HPDE6-E6E7 (cell line): ENCODE measurements at regions not wholly inside any gene's neighbourhood (a gene's known extent, or its start where the extent isn't known, plus 50 kb on each side); places are given as distances from the start of the nearest gene placed in this dataset.
"Not testable (repeated sequence)": the region's sequence is repeated elsewhere in the genome, so short reads cannot be mapped to it uniquely, and the experiment has no call there.

Experiments used
- DNase-seq: peaks from one replicate; pipeline ENCODE4 v3.0.0; 2011; ENCODE audit warnings: missing footprints; ENCODE audit errors: extremely low spot score

GRCh38 chr1:168457296-168457695 lies 86.5 kb downstream of the XCL2 start:
- DNase-seq, result not testable (repeated sequence)

DNA sequence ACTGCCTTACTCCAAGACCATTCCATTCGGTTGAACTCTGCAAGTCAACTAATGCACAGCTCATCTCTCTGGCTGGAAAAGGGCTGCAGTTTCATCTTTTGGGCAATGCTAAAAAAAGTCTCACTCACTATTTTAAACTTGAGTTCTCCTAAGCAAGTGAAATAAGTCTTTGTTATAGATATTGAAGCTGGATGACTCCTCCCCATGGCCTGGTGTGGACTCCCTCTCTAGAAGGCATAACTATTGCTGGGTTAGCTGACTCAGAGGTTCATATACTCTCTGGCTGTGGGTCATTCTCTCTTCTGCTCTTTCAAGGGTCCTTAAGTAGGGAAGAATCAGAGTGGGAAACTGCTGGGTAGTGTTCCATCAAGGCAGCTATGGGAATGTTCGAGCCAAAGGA lies 88.0 kb downstream of the XCL2 start:
- no peak for DNase-seq

- DNase-seq, result no peak
These were observed 89.5 kb downstream of the XCL2 start for GRCh38 chr1:168454211-168454815.

DNA sequence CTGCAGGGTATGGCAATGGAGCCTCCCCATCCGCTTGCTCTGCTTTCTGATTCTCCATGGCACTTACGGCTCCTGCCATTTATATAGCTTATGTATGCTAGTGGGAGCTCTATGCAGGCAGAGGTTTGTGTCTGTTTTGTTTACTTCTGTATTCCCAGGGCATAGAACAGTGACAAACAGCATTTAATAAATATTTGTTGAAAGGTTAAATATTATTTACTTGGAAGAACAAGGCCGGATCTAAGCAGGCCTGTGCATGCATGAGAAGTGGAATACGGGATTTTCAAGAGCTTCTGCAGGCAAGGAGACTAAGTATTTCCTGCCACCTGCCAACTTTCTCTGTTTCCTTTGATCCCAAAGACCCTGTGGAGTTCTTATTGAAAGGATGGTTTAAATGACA lies 90.7 kb downstream of the XCL2 start:
- no peak for DNase-seq

- no peak for DNase-seq
These were observed 91.5 kb downstream of the XCL2 start for GRCh38 chr1:168452329-168452728.

DNA sequence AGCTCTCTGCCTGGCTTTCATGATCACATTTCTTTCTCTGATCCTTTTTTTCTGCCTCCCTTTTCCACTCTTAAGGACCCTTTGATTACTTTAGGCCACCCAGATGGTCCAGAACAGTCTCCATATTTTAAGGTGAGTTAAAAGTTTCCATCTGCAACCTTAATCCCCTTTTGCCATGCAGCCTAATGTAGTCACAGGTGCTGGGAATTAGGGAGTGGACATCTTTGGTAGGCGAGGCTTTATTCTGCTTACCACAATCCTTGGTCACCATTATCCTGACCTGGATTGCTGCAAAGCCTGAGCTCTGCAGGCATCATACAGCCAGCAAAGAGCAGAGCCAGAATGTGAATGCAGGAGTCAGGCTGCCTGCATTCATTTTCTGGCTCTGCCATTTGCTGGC lies 95.9 kb downstream of the XCL2 start:
- no peak for DNase-seq

DNA sequence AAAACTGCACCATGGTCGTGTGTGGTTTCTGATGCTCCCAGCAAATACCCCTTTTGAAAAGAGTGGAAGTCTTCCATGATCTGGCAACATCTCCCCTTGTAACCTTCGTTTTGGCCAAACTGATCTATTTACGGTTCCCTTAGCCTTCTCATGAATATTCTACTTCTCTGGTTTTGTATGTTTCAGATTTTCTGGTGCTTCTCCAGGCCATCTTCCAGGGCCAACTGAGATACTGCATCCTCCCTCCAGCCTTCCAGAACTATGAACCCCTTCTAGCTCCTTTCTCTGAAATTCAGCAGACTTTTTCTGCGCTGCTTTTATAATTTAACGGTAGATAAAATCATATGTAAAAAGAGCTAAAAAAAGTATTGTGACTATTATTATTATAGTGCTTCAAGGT lies 97.7 kb downstream of the XCL2 start:
- DNase-seq, result no peak

- DNase-seq, result no peak
These were observed 99.9 kb downstream of the XCL2 start for GRCh38 chr1:168443899-168444298.

GRCh38 chr1:168443356-168443755 lies 100.4 kb downstream of the XCL2 start:
- DNase-seq, result no peak

- no peak for DNase-seq
These were observed 100.9 kb downstream of the XCL2 start for GRCh38 chr1:168442931-168443330.

DNA sequence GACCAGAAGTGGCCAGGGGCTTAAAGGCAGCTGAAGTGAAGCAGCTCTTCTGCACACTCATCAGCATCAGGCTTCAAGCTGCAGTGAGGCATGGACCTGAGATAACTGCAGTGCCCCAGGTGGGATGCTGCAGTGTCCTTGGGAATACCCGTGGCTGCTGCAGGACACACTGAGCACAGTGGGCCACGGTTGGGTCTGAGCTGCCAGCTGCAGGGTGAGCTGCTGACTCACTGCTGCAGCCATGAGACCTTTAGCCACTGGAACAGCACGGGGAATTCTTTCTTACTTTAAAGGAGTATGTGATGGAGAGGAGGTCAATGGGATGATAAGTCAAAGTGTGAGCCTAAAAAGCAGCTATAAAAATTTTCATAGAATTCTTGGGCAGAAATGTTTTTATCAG lies 102.1 kb downstream of the XCL2 start:
- no peak for DNase-seq

DNA sequence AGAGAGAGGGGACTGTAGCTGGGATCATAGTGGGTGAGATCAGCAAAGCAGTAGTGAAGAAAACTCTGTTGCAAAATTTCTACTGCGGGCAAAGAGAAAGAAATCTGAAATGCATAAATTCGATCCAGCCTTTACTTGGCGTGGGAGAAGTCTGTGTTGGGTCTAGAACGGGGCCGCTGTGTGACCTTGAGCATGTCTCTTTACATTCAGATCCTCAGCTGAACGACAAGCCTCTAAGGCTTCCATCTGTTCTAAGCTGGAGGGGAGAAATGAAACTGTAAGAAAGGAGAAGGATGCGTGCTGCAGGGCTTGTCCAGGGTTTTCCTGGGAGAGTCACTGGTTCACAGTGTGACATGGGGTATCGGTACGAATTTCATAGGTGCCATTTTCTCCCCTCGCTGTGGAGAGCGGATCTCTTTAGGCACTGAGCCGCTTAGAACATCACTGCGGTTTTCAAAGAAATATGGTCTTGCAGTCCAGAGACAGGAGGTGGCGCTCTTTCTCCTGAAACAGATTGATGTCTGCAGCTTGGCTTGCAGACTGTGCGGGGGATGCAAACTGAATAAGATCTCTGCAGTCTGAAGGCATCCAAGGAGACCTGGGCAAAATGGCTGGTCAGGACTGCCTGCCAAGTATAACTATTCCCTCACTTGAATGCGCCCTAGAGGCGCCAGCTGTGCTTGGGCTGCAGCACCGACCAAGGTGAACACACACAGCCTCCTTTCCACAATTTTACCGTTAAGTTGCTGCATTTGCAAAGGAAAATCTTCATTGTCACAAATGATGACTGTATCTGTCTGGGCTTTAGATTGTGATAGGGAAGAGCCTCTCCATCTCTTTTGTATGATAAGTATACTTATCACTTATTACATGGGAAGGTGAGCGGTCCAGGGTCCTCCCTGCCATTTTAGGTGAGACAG lies 104.1 kb downstream of the XCL2 start:
- DNase-seq, result peak; percentile 59

GRCh38 chr1:168438626-168439025 lies 105.2 kb downstream of the XCL2 start:
- DNase-seq, result no peak

DNA sequence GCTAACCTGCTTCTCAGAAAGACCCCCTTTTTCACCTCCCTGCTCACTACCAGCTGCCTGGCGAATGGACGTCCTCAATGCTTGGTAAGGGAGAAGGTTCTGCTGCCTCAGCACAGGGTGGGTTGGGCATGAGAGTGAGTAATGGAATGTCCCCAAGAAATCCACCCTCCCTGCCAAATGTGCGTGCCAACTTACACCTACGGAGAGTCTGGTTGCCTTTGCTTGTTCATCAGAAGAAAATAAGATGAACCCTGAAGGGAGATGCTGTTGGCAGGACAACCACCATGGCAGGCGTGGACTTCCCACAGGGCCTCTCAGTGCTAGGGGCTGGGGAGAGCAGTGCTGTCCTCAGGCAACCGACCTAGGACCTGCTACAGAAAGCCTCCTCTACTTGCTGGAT lies 106.0 kb downstream of the XCL2 start:
- DNase-seq, result no peak

DNA sequence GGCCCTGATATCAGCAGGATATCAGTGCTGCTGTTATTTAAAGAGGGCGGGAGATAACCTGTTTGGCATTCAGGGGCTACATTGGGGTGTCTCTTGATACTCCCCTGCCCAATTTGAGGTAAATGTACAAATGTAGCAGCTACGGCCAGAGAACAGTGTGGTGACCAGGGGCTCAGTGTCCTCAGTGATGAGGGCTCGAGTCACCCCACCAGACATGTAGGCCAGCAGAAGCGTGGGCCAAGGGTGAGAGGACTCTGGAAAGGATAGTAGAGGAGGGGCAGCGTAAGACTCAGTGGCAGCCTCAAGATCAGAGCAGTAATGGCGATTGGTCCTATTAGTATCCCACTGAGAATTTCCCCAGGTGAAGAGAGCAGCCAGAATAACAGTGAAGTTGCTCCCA lies 108.4 kb downstream of the XCL2 start:
- DNase-seq, result no peak

DNA sequence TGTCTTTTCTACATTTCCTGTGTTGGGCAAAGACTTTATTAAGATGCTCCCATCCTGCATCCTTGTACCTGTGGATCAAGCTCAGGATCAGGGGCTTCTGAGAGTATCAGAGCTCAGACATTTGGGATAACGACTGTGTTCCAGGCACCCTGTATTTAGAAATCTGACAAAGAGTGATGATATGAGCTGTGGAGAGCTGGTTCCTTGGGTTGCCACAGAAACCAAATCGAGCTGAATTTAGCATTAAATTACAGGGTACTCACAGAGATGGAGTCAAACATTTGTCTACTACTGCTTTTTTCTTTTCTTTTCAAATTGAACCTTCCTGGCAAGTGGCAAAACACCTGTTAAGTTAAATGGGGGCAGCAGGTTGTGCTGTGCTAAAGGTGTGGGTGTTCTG lies 110.6 kb downstream of the XCL2 start:
- no peak for DNase-seq

GRCh38 chr1:168431882-168432281 lies 111.9 kb downstream of the XCL2 start:
- DNase-seq, result no peak

- DNase-seq, result no peak
These were observed 113.5 kb downstream of the XCL2 start for GRCh38 chr1:168430321-168430720.

DNA sequence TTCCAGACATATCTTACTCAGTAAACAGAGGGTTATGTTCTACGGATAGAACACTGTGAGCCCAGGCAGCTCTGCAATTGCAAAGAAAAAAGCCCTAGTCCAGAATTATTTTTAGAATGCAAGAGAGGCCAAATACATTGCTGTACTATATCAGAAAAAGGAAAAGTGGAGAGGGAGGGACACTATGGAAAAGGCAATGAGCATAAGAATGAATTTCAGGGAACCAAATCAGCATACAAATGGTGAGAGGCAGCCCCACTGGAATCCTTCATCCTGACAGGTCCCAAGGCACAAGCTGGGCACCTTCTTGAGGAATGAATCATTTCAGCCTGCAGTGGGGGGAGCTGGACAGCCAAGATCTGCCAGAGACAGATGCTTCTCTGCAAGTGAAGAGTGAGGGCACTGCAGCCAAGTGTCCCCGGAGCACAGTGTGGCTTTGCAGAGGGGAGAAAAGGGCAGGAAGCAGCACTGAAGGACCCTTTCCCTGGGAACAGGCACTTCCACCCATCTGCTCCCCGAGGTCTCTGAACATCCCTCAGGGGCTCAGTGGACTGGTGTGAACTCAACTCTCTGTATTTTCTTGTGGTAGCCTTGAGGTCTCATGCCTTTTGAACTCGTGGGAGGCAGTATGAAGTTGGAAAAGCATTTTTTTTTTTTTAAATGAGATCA lies 115.6 kb downstream of the XCL2 start:
- no peak for DNase-seq

DNA sequence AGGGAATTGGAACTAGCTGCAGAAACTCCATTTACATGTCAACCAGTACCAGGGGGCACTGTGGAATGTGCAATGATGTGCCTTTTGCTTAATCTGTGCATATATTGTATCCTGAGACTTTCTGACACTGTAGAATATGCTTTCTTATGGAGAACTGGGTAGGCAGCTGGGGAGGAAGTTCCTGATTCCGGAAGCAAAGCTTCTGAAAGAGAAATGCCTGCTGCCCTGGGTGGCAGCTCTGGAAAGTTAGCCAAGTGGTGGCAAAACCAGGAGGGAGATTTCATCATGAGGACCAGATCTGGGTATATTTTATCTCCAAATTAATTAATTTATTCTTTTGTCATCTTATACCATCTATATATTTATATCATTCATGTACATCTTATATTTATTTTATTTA lies 116.7 kb downstream of the XCL2 start:
- DNase-seq, result no peak

- DNase-seq, result no peak
These were observed 119.5 kb downstream of the XCL2 start for GRCh38 chr1:168424281-168424680.

DNA sequence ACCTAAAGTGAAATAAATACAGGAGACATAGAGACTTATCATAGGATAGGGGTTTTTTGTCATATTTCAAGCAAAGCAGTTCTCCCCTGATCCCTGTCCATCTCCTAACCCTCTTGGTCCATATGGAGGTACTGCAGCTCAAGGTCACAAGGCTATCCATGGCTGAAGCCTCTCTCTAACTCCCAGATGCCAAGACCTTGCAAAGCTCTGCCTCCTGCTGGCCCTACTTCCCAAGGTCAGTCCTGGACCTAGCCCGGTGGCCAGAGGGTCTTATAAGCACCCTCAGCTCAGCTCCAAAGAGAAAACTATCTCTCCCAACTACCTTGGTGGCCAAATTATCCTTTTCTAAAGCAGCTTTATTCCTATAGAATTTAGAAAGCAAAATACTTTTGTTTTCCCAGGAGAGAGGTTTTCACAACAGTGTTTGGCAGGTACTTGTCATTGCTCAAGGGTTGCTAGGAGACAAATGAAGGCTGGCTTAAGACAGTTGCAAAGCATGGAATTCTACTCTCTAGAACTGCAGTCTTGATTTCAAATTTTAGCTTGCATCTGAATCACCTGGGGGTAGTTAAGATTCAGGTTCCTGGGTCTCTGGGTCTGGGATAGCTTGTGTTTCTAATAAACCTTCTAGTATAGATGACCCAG lies 121.5 kb downstream of the XCL2 start:
- no peak for DNase-seq
